Parathyroid adenoma (tissue), 2 donors: ENCODE measurements at regions not wholly inside any gene's neighbourhood (a gene's known extent, or its start where the extent isn't known, plus 50 kb on each side); places are given as distances from the start of the nearest gene placed in this dataset.

Experiments
- H2AFZ ChIP-seq: fragments of 300-600 bp; sonication (generic); one replicate; pipeline ENCODE4 v1.7.0; 2017; ENCODE audit warnings: antibody characterized with exemption, mild to moderate bottlenecking
- H3K27ac ChIP-seq: fragments of 300-600 bp; sonication (generic); one replicate; pipeline ENCODE4 v1.7.0; 2017
- H3K27me3 ChIP-seq: fragments of 300-600 bp; sonication (generic); one replicate; pipeline ENCODE4 v1.7.0; 2017; ENCODE audit warnings: low read length; ENCODE audit not compliant: control insufficient read depth, insufficient read depth
- H3K36me3 ChIP-seq: fragments of 300-600 bp; sonication (generic); one replicate; pipeline ENCODE4 v1.7.0; 2017; ENCODE audit warnings: low read length; ENCODE audit not compliant: control insufficient read depth, insufficient read depth
- H3K4me1 ChIP-seq: fragments of 300-600 bp; sonication (generic); one replicate; pipeline ENCODE4 v1.7.0; 2017; ENCODE audit warnings: control low read depth
- H3K4me2 ChIP-seq: fragments of 300-600 bp; sonication (generic); one replicate; pipeline ENCODE4 v1.7.0; 2017; ENCODE audit warnings: low read length
- H3K4me3 ChIP-seq: fragments of 300-600 bp; sonication (generic); one replicate; pipeline ENCODE4 v1.7.0; 2017; ENCODE audit warnings: low read depth, low read length
- H3K79me2 ChIP-seq: fragments of 300-600 bp; sonication (generic); one replicate; pipeline ENCODE4 v1.7.0; 2017; ENCODE audit warnings: control low read depth
- H3K9ac ChIP-seq: fragments of 300-600 bp; sonication (generic); one replicate; pipeline ENCODE4 v1.7.0; 2017; ENCODE audit warnings: mild to moderate bottlenecking
- H3K9me3 ChIP-seq: fragments of 300-600 bp; sonication (generic); one replicate; pipeline ENCODE4 v1.7.0; 2017; ENCODE audit warnings: low read length; ENCODE audit not compliant: control insufficient read depth
- TF ChIP-seq, protein P1 (sequence below): fragments of 300-600 bp; sonication (generic); IDR thresholded peaks from one replicate; pipeline ENCODE4 v1.7.0; 2017; ENCODE audit warnings: antibody characterized with exemption, mild to moderate bottlenecking
- donor health status: primary hyperparathyroidism.

DNA sequence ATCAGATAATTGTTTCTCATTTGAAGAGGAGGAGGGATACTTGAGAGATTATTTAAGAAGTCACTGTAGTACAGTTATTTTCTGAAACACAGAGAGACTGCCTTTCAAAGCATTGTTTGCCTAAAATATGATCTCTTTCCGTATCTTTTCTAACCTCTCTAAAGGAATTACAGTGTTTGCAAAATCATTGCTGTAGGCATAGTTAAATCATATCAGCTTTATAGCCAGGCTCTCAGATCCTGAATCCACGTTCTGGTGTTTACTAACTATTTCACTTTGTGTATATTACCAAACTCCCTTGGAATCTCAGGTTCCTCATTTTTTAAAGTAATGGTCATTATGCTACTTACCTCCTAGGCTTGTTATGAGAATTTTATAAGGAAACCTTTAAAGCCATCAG, 1151.6 kb upstream of the CDH9 start:
- H3K27me3 ChIP-seq: no peaks in the 10 kb centered on the region
- H3K36me3 ChIP-seq: no peaks in the 10 kb centered on the region
- TF ChIP-seq, protein P1, sequence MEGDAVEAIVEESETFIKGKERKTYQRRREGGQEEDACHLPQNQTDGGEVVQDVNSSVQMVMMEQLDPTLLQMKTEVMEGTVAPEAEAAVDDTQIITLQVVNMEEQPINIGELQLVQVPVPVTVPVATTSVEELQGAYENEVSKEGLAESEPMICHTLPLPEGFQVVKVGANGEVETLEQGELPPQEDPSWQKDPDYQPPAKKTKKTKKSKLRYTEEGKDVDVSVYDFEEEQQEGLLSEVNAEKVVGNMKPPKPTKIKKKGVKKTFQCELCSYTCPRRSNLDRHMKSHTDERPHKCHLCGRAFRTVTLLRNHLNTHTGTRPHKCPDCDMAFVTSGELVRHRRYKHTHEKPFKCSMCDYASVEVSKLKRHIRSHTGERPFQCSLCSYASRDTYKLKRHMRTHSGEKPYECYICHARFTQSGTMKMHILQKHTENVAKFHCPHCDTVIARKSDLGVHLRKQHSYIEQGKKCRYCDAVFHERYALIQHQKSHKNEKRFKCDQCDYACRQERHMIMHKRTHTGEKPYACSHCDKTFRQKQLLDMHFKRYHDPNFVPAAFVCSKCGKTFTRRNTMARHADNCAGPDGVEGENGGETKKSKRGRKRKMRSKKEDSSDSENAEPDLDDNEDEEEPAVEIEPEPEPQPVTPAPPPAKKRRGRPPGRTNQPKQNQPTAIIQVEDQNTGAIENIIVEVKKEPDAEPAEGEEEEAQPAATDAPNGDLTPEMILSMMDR: no peak
- H3K4me1 ChIP-seq: no peaks in the 10 kb centered on the region
- H2AFZ ChIP-seq: no peak overlapping the region
- H3K9me3 ChIP-seq: no peaks in the 10 kb centered on the region
- H3K4me3 ChIP-seq: no peak overlapping the region
- no peak overlapping the region for H3K27ac ChIP-seq
- H3K79me2 ChIP-seq: no peaks in the 10 kb centered on the region
- H3K4me2 ChIP-seq: no peak overlapping the region
- H3K9ac ChIP-seq: no peak overlapping the region

DNA sequence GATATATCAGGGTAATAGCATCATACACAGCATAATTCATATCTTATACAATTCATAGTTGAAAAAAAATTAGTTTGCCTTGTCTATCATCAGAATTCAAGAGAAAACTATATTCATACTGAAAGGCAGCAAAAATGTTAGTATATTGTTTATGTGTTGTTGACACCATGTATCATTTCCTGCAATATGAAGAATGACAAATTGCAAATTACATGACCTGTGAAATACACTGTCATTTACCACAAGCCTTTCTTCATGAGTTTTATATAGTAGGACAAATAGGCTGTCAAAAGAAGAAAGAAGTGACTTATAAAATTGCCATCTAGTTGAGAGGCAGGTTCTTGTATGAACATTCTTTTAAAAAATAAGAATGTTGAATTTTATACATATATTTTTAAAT, 1136.3 kb upstream of the CDH9 start:
- H3K4me2 ChIP-seq: no peak overlapping the region
- TF ChIP-seq, protein P1: no peak
- no peaks in the 10 kb centered on the region for H3K36me3 ChIP-seq
- no peaks in the 10 kb centered on the region for H3K79me2 ChIP-seq
- no peaks in the 10 kb centered on the region for H3K27me3 ChIP-seq
- H3K4me3 ChIP-seq: no peak overlapping the region
- no peaks in the 10 kb centered on the region for H3K4me1 ChIP-seq
- no peak overlapping the region for H3K9ac ChIP-seq
- no peak overlapping the region for H2AFZ ChIP-seq
- H3K27ac ChIP-seq: no peak overlapping the region
- no peaks in the 10 kb centered on the region for H3K9me3 ChIP-seq

DNA sequence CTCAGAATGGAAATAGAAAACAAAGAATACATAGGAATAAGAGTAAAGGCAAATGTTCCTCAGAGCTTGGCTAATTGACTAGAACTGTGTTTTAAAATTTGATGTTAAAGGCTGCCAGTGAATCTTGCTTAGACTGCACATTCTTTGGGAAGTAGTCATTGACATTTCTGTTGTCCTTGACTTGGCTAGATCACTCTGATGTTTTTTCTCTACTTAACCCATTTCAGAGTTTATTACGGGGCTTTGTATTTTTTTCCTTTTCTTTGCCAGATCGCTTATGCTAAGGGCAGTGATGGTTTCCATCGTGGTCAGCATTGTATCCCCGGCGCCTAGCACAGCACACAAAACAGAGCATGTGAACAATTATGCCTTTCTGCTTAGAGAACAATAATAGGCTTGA, 1126.7 kb upstream of the CDH9 start:
- no peak overlapping the region for H3K9ac ChIP-seq
- no peaks in the 10 kb centered on the region for H3K9me3 ChIP-seq
- no peaks in the 10 kb centered on the region for H3K4me1 ChIP-seq
- H3K27me3 ChIP-seq: no peaks in the 10 kb centered on the region
- H3K27ac ChIP-seq: no peak overlapping the region
- H3K4me2 ChIP-seq: peak overlapping the region; percentile 64
- no peaks in the 10 kb centered on the region for H3K79me2 ChIP-seq
- H3K36me3 ChIP-seq: no peaks in the 10 kb centered on the region
- H3K4me3 ChIP-seq: peak overlapping the region; percentile 23
- TF ChIP-seq, protein P1: no peak
- H2AFZ ChIP-seq: no peak overlapping the region

DNA sequence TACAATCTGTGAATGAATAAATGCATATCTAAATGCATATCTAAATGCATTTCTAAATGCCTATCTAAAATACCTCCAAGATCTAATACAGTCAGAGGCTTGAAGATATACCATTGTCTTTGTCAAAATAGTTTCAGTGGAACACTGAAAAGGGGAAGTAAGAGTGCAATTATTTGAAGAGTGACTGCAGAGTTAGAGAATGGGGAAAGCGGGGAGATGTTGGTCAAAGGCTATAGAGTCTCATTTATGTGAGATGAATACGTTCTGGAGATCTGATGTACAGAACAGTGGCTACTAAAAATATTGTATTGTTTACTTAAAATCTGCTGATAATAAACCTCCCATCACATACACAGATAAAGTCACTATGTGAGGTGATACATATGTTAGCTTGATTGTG, 1126.2 kb upstream of the CDH9 start:
- Histone ChIP-seq H3K36me3 (no peaks in the 10 kb centered on the region), H3K79me2 (no peaks in the 10 kb centered on the region), H3K27ac (no peak overlapping the region), H3K9me3 (no peaks in the 10 kb centered on the region), H3K9ac (no peak overlapping the region), H3K4me3 (peak overlapping the region; percentile 23), H3K27me3 (no peaks in the 10 kb centered on the region), H3K4me1 (no peaks in the 10 kb centered on the region), H2AFZ (no peak overlapping the region), H3K4me2 (peak overlapping the region; percentile 64)
- TF ChIP-seq, protein P1: no peak

DNA sequence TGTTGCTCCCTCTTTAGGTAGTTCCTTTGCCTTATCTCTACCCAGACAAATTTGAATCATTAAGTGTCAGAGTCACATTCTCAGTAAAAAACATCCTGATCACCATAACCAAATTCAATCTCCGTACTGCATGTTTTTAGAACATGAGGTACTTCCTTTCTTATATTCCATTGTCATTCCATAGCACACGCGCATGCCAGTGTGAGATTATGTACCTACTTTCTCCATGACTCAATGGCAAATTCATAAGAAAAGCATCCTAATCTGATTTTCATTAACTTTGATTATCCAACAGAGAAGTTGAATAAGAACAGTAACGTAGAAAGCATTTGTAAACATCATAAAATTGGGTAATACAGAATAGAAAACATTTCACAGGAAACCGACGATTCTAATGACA, 1118.6 kb upstream of the CDH9 start:
- H3K27ac ChIP-seq: no peak overlapping the region
- H2AFZ ChIP-seq: no peak overlapping the region
- TF ChIP-seq, protein P1: no peak
- H3K27me3 ChIP-seq: no peaks in the 10 kb centered on the region
- H3K4me3 ChIP-seq: no peak overlapping the region
- no peaks in the 10 kb centered on the region for H3K79me2 ChIP-seq
- H3K4me2 ChIP-seq: no peak overlapping the region
- no peaks in the 10 kb centered on the region for H3K36me3 ChIP-seq
- H3K9ac ChIP-seq: no peak overlapping the region
- H3K9me3 ChIP-seq: no peaks in the 10 kb centered on the region
- H3K4me1 ChIP-seq: no peaks in the 10 kb centered on the region
